ENCODE measurements at regions not wholly inside any gene's neighbourhood (a gene's known extent, or its start where the extent isn't known, plus 50 kb on each side); places are given as distances from the start of the nearest gene placed in this dataset.

GRCh38 chr7:123355576-123356190 is 155.9 kb upstream of the SLC13A1 start:
- no peak for TF ChIP-seq CTCF (IDR thresholded peaks at IDR 0.05; ENCODE audit: unreplicated experiment)
- no peaks in the 10 kb centered on the region for H3K4me1 Mint-ChIP-seq (ENCODE audit: low read depth)
- no peaks in the 10 kb centered on the region for H3K27me3 Mint-ChIP-seq
- H3K4me3 Mint-ChIP-seq (ENCODE audit: low read depth) = no peak overlapping the region
- no peaks in the 10 kb centered on the region for H3K36me3 Mint-ChIP-seq (ENCODE audit: insufficient read depth)
- no peaks in the 10 kb centered on the region for H3K9me3 Mint-ChIP-seq (ENCODE audit: low read depth)
- DNase-seq (ENCODE audit: low spot score, unreplicated experiment) = no peak
- no peak overlapping the region for H3K27ac Mint-ChIP-seq

DNA sequence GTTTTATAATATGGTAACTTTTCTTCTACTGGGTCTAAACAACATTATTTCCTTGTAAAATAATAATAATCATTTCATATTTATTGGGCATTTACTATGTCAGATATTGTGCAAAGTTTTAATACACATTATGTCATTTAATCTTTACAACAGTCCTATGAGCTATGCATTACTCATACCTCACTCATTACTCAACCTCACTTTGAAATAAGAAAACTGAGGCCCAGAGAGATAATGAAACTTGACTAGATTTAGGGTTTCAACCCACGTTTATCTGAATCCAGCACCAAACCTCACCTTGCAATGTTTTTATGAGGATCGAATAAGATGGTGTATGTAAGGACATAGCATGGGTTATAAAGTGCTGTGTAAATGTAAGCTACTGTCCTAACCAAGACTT is 153.2 kb upstream of the SLC13A1 start:
- DNase-seq (ENCODE audit: low spot score, unreplicated experiment) = no peak
- Mint-ChIP-seq H3K36me3 (ENCODE audit: insufficient read depth) (no peaks in the 10 kb centered on the region), H3K27ac (no peak overlapping the region), H3K4me1 (ENCODE audit: low read depth) (no peaks in the 10 kb centered on the region), H3K4me3 (ENCODE audit: low read depth) (no peak overlapping the region), H3K27me3 (no peaks in the 10 kb centered on the region), H3K9me3 (ENCODE audit: low read depth) (no peaks in the 10 kb centered on the region)
- no peak for TF ChIP-seq CTCF (IDR thresholded peaks at IDR 0.05; ENCODE audit: unreplicated experiment)

GRCh38 chr7:123351516-123352505 is 152.0 kb upstream of the SLC13A1 start:
- Mint-ChIP-seq H3K9me3 (ENCODE audit: low read depth) (no peaks in the 10 kb centered on the region), H3K4me1 (ENCODE audit: low read depth) (no peaks in the 10 kb centered on the region), H3K36me3 (ENCODE audit: insufficient read depth) (no peaks in the 10 kb centered on the region), H3K27ac (no peak overlapping the region), H3K27me3 (no peaks in the 10 kb centered on the region), H3K4me3 (ENCODE audit: low read depth) (no peak overlapping the region)
- no peak for DNase-seq (ENCODE audit: low spot score, unreplicated experiment)
- no peak for TF ChIP-seq CTCF (IDR thresholded peaks at IDR 0.05; ENCODE audit: unreplicated experiment)

DNA sequence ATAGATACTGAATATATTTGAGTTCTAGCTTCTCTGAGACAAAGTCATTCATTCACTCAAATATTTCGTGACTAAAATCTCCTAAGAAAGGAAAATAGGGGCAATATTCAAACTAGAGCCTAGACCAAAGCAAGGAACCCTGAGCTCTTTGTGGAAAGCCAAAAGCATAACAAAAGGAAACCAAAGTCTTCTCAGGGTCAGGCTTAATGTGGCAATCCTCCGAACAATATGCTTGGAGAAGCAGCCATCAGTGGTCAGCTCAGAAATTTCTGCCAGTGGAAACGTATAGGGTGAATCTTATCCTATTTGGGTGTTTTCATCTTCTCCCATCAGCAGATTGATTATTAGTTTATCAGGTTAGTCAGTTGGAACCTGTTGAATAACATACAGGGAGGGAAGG is 151.3 kb upstream of the SLC13A1 start:
- no peak overlapping the region for H3K27ac Mint-ChIP-seq
- TF ChIP-seq CTCF (IDR thresholded peaks at IDR 0.05; ENCODE audit: unreplicated experiment) = no peak
- H3K4me3 Mint-ChIP-seq (ENCODE audit: low read depth) = no peak overlapping the region
- no peaks in the 10 kb centered on the region for H3K4me1 Mint-ChIP-seq (ENCODE audit: low read depth)
- H3K36me3 Mint-ChIP-seq (ENCODE audit: insufficient read depth) = no peaks in the 10 kb centered on the region
- H3K27me3 Mint-ChIP-seq = no peaks in the 10 kb centered on the region
- no peaks in the 10 kb centered on the region for H3K9me3 Mint-ChIP-seq (ENCODE audit: low read depth)
- DNase-seq (ENCODE audit: low spot score, unreplicated experiment) = no peak

DNA sequence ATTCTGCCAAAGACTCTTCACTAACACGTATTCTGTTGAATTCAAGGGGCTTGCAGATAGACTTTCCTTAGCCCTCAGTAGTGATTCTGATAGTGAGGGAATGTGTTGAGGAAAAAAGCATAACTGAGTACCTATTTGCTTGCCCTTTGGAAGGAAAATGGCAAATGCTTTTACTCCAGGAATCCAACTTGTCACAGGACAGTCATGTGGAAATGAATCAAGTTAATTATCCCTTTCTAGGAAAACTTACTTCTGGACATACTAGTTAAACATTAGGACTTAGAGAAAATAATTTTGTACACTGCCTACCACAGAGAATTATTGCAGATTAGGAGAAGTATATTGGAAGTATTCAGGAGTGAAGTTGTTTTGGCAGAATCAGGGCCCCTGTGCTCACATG is 148.9 kb upstream of the SLC13A1 start:
- Mint-ChIP-seq H3K27ac (no peak overlapping the region), H3K27me3 (no peaks in the 10 kb centered on the region), H3K4me1 (ENCODE audit: low read depth) (no peaks in the 10 kb centered on the region), H3K36me3 (ENCODE audit: insufficient read depth) (no peaks in the 10 kb centered on the region), H3K9me3 (ENCODE audit: low read depth) (no peaks in the 10 kb centered on the region), H3K4me3 (ENCODE audit: low read depth) (no peak overlapping the region)
- DNase-seq (ENCODE audit: low spot score, unreplicated experiment) = no peak
- no peak for TF ChIP-seq CTCF (IDR thresholded peaks at IDR 0.05; ENCODE audit: unreplicated experiment)

Measured in progenitor cell of endocrine pancreas (in vitro differentiated cells).